Skeletal muscle satellite cell (primary cell): ENCODE measurements at regions not wholly inside any gene's neighbourhood (a gene's known extent, or its start where the extent isn't known, plus 50 kb on each side); places are given as distances from the start of the nearest gene placed in this dataset.

ENCODE experiments used
- H3K27me3 ChIP-seq: 2 replicates; pipeline ENCODE4 v1.7.0; 2013; ENCODE audit warnings: low read length; ENCODE audit not compliant: control insufficient read depth, insufficient read depth
- H3K36me3 ChIP-seq: 2 replicates; pipeline ENCODE4 v1.7.0; 2013; ENCODE audit warnings: mild to moderate bottlenecking, control low read depth, low read length; ENCODE audit not compliant: insufficient read depth
- H3K4me1 ChIP-seq: 2 replicates; pipeline ENCODE4 v1.7.0; 2013; ENCODE audit warnings: low read length; ENCODE audit not compliant: control insufficient read depth, insufficient read depth
- H3K4me2 ChIP-seq: 2 replicates; pipeline ENCODE4 v1.7.0; 2013; ENCODE audit warnings: mild to moderate bottlenecking, low read length
- H3K4me3 ChIP-seq: 2 replicates; pipeline ENCODE4 v1.7.0; 2013; ENCODE audit warnings: low read length
- H3K9ac ChIP-seq: 2 replicates; pipeline ENCODE4 v1.7.0; 2013; ENCODE audit warnings: mild to moderate bottlenecking, low read depth, low read length, moderate library complexity
- H3K9me3 ChIP-seq: replicated peaks from 2 replicates; pipeline ENCODE4 v1.7.0; 2013; ENCODE audit warnings: mild to moderate bottlenecking, control low read depth, low read length

- Histone ChIP-seq H3K9me3 (no peaks in the 10 kb centered on the region), H3K4me3 (no peak overlapping the region), H3K4me1 (no peaks in the 10 kb centered on the region), H3K36me3 (no peaks in the 10 kb centered on the region), H3K27me3 (peaks cover 75% of the 10 kb centered on the region), H3K9ac (no peak overlapping the region), H3K4me2 (no peak overlapping the region)
Observed at GRCh38 chr1:22326931-22327330, 124.7 kb upstream of the ZBTB40 start.

GRCh38 chr1:22327411-22327810 is 124.2 kb upstream of the ZBTB40 start:
- Histone ChIP-seq H3K4me1 (no peaks in the 10 kb centered on the region), H3K9ac (no peak overlapping the region), H3K27me3 (peaks cover 71% of the 10 kb centered on the region), H3K36me3 (no peaks in the 10 kb centered on the region), H3K9me3 (no peaks in the 10 kb centered on the region), H3K4me2 (no peak overlapping the region), H3K4me3 (no peak overlapping the region)

DNA sequence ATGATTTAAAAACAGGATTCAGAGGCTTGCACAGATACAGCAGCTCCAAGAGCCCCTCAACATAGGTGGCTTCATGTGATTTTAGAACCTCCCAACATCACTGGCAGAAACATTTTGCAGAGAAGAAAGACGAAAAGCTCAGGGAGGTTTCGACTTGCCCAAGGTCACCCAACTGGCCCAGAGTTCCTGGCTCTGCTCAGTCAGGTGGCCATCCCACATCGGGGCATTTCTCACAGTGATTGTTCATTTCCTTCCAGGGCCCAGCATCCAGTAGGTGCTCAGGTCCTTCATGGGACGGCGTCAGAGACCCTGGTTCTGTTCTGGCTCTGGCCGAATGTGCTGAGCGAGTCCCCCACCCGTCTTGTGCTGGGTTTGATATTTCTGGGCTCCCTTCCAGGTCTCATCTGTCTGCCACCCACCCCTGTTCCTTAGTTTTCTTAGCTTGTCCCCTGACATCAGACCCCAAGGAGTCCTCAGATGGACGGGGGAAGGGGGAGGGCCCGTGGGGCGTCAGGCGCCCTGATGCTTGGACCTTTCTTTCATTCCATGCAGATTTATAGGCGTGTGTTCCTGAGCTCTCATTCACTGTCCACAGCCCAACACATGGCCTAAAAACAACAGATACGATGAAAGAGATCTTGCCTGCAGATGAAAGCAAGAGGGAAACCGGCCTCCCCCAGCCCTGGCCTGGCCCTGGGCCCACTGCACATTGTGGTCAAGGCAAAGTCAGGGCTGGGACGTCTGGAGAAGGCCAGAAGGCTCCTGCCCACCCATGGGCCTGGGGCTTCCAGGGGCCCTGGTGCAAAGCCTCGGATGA is 123.1 kb upstream of the ZBTB40 start:
- H3K4me3 ChIP-seq: no peak overlapping the region
- no peak overlapping the region for H3K4me2 ChIP-seq
- H3K9me3 ChIP-seq: no peaks in the 10 kb centered on the region
- H3K9ac ChIP-seq: no peak overlapping the region
- H3K4me1 ChIP-seq: no peaks in the 10 kb centered on the region
- peaks cover 71% of the 10 kb centered on the region for H3K27me3 ChIP-seq
- no peaks in the 10 kb centered on the region for H3K36me3 ChIP-seq

DNA sequence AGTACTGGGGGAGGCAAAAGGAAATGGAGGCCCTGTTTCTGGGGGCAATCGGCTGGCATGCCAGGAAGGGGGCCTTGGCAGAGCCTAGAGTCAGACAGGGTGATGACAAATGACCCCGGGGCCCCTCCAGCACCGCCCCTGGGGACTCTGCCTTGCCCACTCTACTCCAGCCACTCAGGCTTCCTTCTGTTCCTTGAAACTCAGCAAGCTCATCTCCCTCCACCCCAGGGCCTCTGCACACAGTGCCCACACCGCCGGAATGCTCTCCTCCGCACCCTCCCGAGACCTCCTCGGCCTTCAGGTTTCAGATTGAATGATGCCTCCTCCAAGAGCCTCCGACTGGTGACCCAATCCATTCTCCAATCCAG is 122.5 kb upstream of the ZBTB40 start:
- H3K4me2 ChIP-seq: no peak overlapping the region
- H3K4me3 ChIP-seq: no peak overlapping the region
- H3K36me3 ChIP-seq: no peaks in the 10 kb centered on the region
- H3K9ac ChIP-seq: no peak overlapping the region
- peaks cover 65% of the 10 kb centered on the region for H3K27me3 ChIP-seq
- no peaks in the 10 kb centered on the region for H3K9me3 ChIP-seq
- no peaks in the 10 kb centered on the region for H3K4me1 ChIP-seq

DNA sequence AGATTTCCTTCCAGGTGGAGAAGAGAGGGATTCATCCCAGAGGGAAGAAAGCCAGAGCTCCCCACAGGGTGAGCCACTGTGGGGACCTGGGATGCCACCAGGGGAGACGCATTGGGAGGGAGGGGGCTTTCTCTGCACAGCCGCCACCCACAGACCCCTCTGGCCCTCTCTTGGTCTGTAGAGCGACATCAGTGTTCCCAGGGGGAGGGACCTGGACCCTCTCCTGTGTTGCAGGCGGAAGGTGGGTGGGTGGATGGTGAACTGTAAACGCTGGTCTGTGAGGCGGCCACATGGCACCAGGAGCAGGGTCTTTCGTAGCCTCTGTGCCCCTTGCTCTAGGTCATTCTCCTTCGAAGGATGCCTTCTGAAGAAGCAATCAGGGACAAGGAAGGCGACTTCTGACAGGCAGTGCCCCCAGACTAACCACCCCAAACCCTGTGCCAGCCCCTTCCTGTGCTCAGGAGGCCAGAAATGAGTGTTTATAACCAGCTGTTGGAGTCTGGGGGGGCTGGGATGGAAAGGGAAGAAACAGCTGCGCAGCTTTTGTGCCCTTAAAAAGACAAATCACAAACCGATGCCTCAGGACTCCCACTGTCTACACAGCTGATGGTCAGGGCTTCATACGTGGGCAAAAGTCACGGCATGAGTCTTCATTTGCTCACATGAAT is 121.4 kb upstream of the ZBTB40 start:
- H3K9me3 ChIP-seq: no peaks in the 10 kb centered on the region
- no peaks in the 10 kb centered on the region for H3K36me3 ChIP-seq
- H3K4me3 ChIP-seq: no peak overlapping the region
- H3K4me2 ChIP-seq: no peak overlapping the region
- H3K4me1 ChIP-seq: no peaks in the 10 kb centered on the region
- peaks cover 61% of the 10 kb centered on the region for H3K27me3 ChIP-seq
- H3K9ac ChIP-seq: no peak overlapping the region

DNA sequence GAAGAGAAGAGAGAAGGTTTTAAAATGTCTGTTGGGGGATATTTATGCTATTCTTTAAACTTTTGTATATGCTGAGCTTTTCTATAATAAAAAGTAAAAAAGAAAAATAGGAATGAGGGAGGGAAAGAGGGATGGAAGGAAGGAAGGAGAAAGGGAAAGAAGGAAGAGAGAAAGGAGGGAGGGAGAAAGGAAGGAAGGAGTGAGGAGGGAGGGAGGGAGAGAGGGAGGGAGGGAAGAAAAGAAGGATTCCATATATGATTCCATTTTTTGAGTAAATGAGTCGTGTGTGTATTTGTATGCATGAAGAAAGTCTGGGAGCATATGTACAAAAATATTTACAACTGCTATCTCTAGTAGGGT is 120.9 kb upstream of the ZBTB40 start:
- Histone ChIP-seq H3K4me2 (no peak overlapping the region), H3K36me3 (no peaks in the 10 kb centered on the region), H3K9ac (no peak overlapping the region), H3K4me3 (no peak overlapping the region), H3K27me3 (peaks cover 59% of the 10 kb centered on the region), H3K4me1 (no peaks in the 10 kb centered on the region), H3K9me3 (no peaks in the 10 kb centered on the region)

GRCh38 chr1:22331618-22332423 is 119.8 kb upstream of the ZBTB40 start:
- H3K9me3 ChIP-seq: no peaks in the 10 kb centered on the region
- H3K27me3 ChIP-seq: peaks cover 54% of the 10 kb centered on the region
- H3K4me2 ChIP-seq: no peak overlapping the region
- H3K36me3 ChIP-seq: no peaks in the 10 kb centered on the region
- H3K9ac ChIP-seq: no peak overlapping the region
- no peak overlapping the region for H3K4me3 ChIP-seq
- H3K4me1 ChIP-seq: no peaks in the 10 kb centered on the region

DNA sequence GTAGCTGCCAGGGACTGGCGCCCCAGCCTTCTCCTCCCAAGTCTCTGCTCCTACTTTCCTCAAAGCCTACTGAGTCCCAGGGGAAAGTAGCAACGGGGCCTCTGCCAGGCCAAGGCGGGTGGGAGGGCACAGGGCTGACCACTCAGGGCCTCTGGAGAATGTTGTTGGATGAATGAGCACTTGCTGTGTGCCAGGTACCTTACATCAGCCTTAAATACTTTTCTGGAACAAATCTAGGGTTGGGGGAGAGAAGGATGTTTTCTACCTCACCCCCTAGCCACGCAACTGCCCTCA is 119.3 kb upstream of the ZBTB40 start:
- Histone ChIP-seq H3K4me2 (no peak overlapping the region), H3K9ac (no peak overlapping the region), H3K36me3 (no peaks in the 10 kb centered on the region), H3K27me3 (peaks cover 48% of the 10 kb centered on the region), H3K4me3 (no peak overlapping the region), H3K4me1 (no peaks in the 10 kb centered on the region), H3K9me3 (no peaks in the 10 kb centered on the region)

GRCh38 chr1:22332795-22333499 is 118.7 kb upstream of the ZBTB40 start:
- no peak overlapping the region for H3K9ac ChIP-seq

DNA sequence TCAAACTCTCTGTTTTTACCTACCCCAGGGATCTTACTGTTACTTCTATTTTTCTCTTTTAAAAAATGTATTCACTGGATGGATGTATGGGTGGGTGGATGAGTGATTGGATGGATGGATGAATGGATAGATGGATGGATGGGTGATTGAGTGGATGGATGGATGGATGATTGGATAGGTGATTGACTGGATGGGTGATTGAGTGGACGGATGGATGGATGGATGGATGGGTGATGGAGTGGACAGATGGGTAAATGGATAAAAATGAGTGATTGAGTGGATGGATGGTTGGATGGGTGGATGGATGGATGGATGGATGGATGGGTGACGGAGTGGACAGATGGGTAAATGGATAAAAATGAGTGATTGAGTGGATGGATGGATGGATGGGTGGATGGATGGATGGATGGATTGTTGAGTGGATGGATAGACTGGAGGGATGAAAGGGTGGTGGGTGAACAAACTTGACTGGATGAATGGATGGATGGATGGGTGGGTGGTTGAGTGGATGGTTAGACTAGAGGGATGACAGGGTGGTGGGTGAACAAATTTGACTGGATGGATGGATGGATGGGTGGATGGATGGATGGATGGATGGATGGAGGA is 118.0 kb upstream of the ZBTB40 start:
- Histone ChIP-seq H3K4me1 (no peaks in the 10 kb centered on the region), H3K27me3 (peaks cover 46% of the 10 kb centered on the region), H3K4me3 (no peak overlapping the region)

More at GRCh38 chr1:22332795-22333499, 118.7 kb upstream of the ZBTB40 start:
- H3K36me3 ChIP-seq: no peaks in the 10 kb centered on the region
- H3K27me3 ChIP-seq: peaks cover 46% of the 10 kb centered on the region
- no peaks in the 10 kb centered on the region for H3K9me3 ChIP-seq
- H3K4me3 ChIP-seq: no peak overlapping the region
- no peaks in the 10 kb centered on the region for H3K4me1 ChIP-seq
- no peak overlapping the region for H3K4me2 ChIP-seq

More for the DNA sequence above, 118.0 kb upstream of the ZBTB40 start:
- no peak overlapping the region for H3K9ac ChIP-seq
- H3K36me3 ChIP-seq: no peaks in the 10 kb centered on the region
- no peak overlapping the region for H3K4me2 ChIP-seq
- no peaks in the 10 kb centered on the region for H3K9me3 ChIP-seq
